Neural cell (in vitro differentiated cells): ENCODE measurements at regions not wholly inside any gene's neighbourhood (a gene's known extent, or its start where the extent isn't known, plus 50 kb on each side); places are given as distances from the start of the nearest gene placed in this dataset.
A peak's percentile ranks its signal among the peaks of the same experiment; 100 is the strongest.

Experiments used
- H2AFZ ChIP-seq: fragments of 200-600, 300-800 bp; sonication (generic), shearing (Covaris generic); 2 replicates; pipeline ENCODE4 v1.6.0; 2014; ENCODE audit warnings: low read depth, mild to moderate bottlenecking, antibody characterized with exemption, low read length, moderate library complexity
- H3F3A ChIP-seq: fragments of 200-600 bp; shearing (Covaris generic); 2 replicates; pipeline ENCODE4 v1.6.1; 2016; ENCODE audit warnings: mild to moderate bottlenecking, moderate library complexity, mixed read lengths, antibody characterized with exemption, low read length; ENCODE audit not compliant: insufficient read depth, poor library complexity, severe bottlenecking
- H3K27ac ChIP-seq: fragments of 200-600, 300-800 bp; sonication (generic), shearing (Covaris generic); 2 replicates; pipeline ENCODE4 v1.5.1; 2014; ENCODE audit warnings: mild to moderate bottlenecking, low read length, moderate library complexity
- H3K27me3 ChIP-seq: fragments of 300-800, 200-600 bp; sonication (generic), shearing (Covaris generic); 2 replicates; pipeline ENCODE4 v1.6.0; 2014; ENCODE audit warnings: mild to moderate bottlenecking, low read depth, low read length, moderate library complexity; ENCODE audit not compliant: insufficient read depth
- H3K36me3 ChIP-seq: fragments of 300-800, 200-600 bp; sonication (generic), shearing (Covaris generic); 2 replicates; pipeline ENCODE4 v1.5.1; 2014; ENCODE audit warnings: mild to moderate bottlenecking, antibody characterized with exemption, low read length, moderate library complexity; ENCODE audit not compliant: insufficient read depth
- H3K4me2 ChIP-seq: fragments of 300-800, 200-600 bp; sonication (generic), shearing (Covaris generic); 2 replicates; pipeline ENCODE4 v1.6.0; 2014; ENCODE audit warnings: mild to moderate bottlenecking, low read length
- H3K4me3 ChIP-seq: fragments of 300-800, 200-600 bp; sonication (generic), shearing (Covaris generic); 2 replicates; pipeline ENCODE4 v1.5.1; 2014; ENCODE audit warnings: mild to moderate bottlenecking, low read length, moderate library complexity
- H3K79me2 ChIP-seq: fragments of 200-600 bp; shearing (Covaris generic); replicated peaks from 2 replicates; pipeline ENCODE4 v1.6.0; 2014; ENCODE audit warnings: mild to moderate bottlenecking, low read length, moderate library complexity; ENCODE audit not compliant: insufficient read depth
- H3K9ac ChIP-seq: fragments of 300-800, 200-600 bp; sonication (generic), shearing (Covaris generic); 2 replicates; pipeline ENCODE4 v1.6.1; 2016; ENCODE audit warnings: mild to moderate bottlenecking, low read length, mixed read lengths
- H3K9me2 ChIP-seq: fragments of 200-600 bp; shearing (Covaris generic); 2 replicates; pipeline ENCODE4 v1.6.1; 2016; ENCODE audit warnings: mild to moderate bottlenecking, low read length, mixed read lengths; ENCODE audit not compliant: insufficient read depth
- H3K9me3 ChIP-seq: fragments of 200-600, 300-800 bp; sonication (generic), shearing (Covaris generic); 2 replicates; pipeline ENCODE4 v1.6.1; 2016; ENCODE audit warnings: mild to moderate bottlenecking, mixed run types, low read length, moderate library complexity, mixed read lengths
- H4K20me1 ChIP-seq: fragments of 200-600 bp; shearing (Covaris generic); 2 replicates; pipeline ENCODE4 v1.6.1; 2016; ENCODE audit warnings: mild to moderate bottlenecking, mixed run types; ENCODE audit not compliant: insufficient read depth
- CTCF ChIP-seq: fragments of 450-650 bp; IDR thresholded peaks from 2 replicates; pipeline ENCODE4 v1.5.1; 2014; ENCODE audit warnings: antibody characterized with exemption, mild to moderate bottlenecking, moderate library complexity; ENCODE audit not compliant: poor library complexity, severe bottlenecking
- EP300 ChIP-seq: fragments of 450-650 bp; conservative IDR thresholded peaks from 2 replicates; pipeline ENCODE4 v1.6.1; 2014; ENCODE audit warnings: antibody characterized with exemption, mild to moderate bottlenecking, moderate library complexity; ENCODE audit not compliant: poor library complexity, severe bottlenecking
- EZH2 ChIP-seq: fragments of 200-600, 300-800 bp; shearing (Covaris generic), sonication (generic); IDR thresholded peaks from 2 replicates; pipeline ENCODE4 v1.6.1; 2014; ENCODE audit warnings: antibody characterized with exemption, low read length, borderline replicate concordance, mild to moderate bottlenecking; ENCODE audit not compliant: insufficient read depth, poor library complexity, severe bottlenecking
- MXI1 ChIP-seq: fragments of 450-650 bp; conservative IDR thresholded peaks from 2 replicates; pipeline ENCODE4 v1.6.1; 2014; ENCODE audit warnings: antibody characterized with exemption, mild to moderate bottlenecking; ENCODE audit not compliant: poor library complexity, severe bottlenecking
- POLR2AphosphoS5 ChIP-seq: IDR thresholded peaks from 2 replicates; pipeline ENCODE4 v1.6.1; 2012
- RAD21 ChIP-seq: fragments of 450-650 bp; conservative IDR thresholded peaks from 2 replicates; pipeline ENCODE4 v1.6.1; 2014; ENCODE audit warnings: antibody characterized with exemption, mild to moderate bottlenecking, moderate library complexity
- REST ChIP-seq: IDR thresholded peaks from 2 replicates; pipeline ENCODE4 v1.6.1; 2012; ENCODE audit warnings: borderline replicate concordance
- SMC3 ChIP-seq: fragments of 450-650 bp; conservative IDR thresholded peaks from 2 replicates; pipeline ENCODE4 v1.6.1; 2014; ENCODE audit warnings: antibody characterized with exemption, mild to moderate bottlenecking, moderate library complexity; ENCODE audit not compliant: poor library complexity
- TAF1 ChIP-seq: IDR thresholded peaks from 2 replicates; pipeline ENCODE4 v1.6.1; 2012; ENCODE audit warnings: low read depth

- Histone ChIP-seq H4K20me1 (no peaks in the 10 kb centered on the region), H2AFZ (no peak overlapping the region), H3K36me3 (no peaks in the 10 kb centered on the region), H3K9me2 (no peaks in the 10 kb centered on the region), H3K9ac (no peak overlapping the region), H3K9me3 (no peaks in the 10 kb centered on the region), H3F3A (no peaks in the 10 kb centered on the region), H3K79me2 (no peaks in the 10 kb centered on the region), H3K27ac (no peak overlapping the region), H3K4me3 (no peak overlapping the region), H3K27me3 (no peaks in the 10 kb centered on the region), H3K4me2 (no peak overlapping the region)
- TF ChIP-seq REST: no peak
- TF ChIP-seq RAD21: no peak
- TF ChIP-seq SMC3: no peak
These were observed 162.4 kb downstream of the PCDH20 start for GRCh38 chr13:61253105-61253877.

- Histone ChIP-seq H3K9ac (no peak overlapping the region), H3F3A (no peaks in the 10 kb centered on the region), H3K27me3 (no peaks in the 10 kb centered on the region), H3K4me3 (no peak overlapping the region), H3K36me3 (no peaks in the 10 kb centered on the region), H4K20me1 (no peaks in the 10 kb centered on the region), H3K9me2 (no peaks in the 10 kb centered on the region), H2AFZ (no peak overlapping the region), H3K27ac (no peak overlapping the region), H3K9me3 (no peaks in the 10 kb centered on the region), H3K79me2 (no peaks in the 10 kb centered on the region), H3K4me2 (no peak overlapping the region)
- TF ChIP-seq EZH2 (no peak), RAD21 (no peak), POLR2AphosphoS5 (peak; percentile 76)
These were observed 163.4 kb downstream of the PCDH20 start for GRCh38 chr13:61252213-61252612.

GRCh38 chr13:61247149-61247936, 168.3 kb downstream of the PCDH20 start:
- Histone ChIP-seq H3K4me2 (no peak overlapping the region), H3K9me2 (no peaks in the 10 kb centered on the region), H3K4me3 (no peak overlapping the region), H2AFZ (no peak overlapping the region), H4K20me1 (no peaks in the 10 kb centered on the region), H3K36me3 (no peaks in the 10 kb centered on the region), H3F3A (no peaks in the 10 kb centered on the region), H3K79me2 (no peaks in the 10 kb centered on the region), H3K27me3 (no peaks in the 10 kb centered on the region), H3K27ac (no peak overlapping the region), H3K9me3 (no peaks in the 10 kb centered on the region), H3K9ac (no peak overlapping the region)
- TF ChIP-seq MXI1 (no peak), EP300 (no peak), EZH2 (no peak), REST (no peak), POLR2AphosphoS5 (no peak), TAF1 (no peak), CTCF (no peak), SMC3 (no peak), RAD21 (no peak)
